Loucy (cell line): ENCODE measurements at regions not wholly inside any gene's neighbourhood (a gene's known extent, or its start where the extent isn't known, plus 50 kb on each side); places are given as distances from the start of the nearest gene placed in this dataset.

Experiments
- H2AFZ ChIP-seq: fragments of 200-600 bp; sonication (generic); 2 replicates; pipeline ENCODE4 v1.6.0; 2016; ENCODE audit warnings: antibody characterized with exemption, mild to moderate bottlenecking, low read length, moderate library complexity
- H3F3A ChIP-seq: fragments of 200-600 bp; 2 replicates; pipeline ENCODE4 v1.6.0; 2016; ENCODE audit warnings: antibody characterized with exemption, low read depth, mild to moderate bottlenecking
- H3K27me3 ChIP-seq: fragments of 200-600 bp; sonication (generic); 2 replicates; pipeline ENCODE4 v1.6.1; 2014; ENCODE audit warnings: low read length, mild to moderate bottlenecking; ENCODE audit not compliant: insufficient read depth, poor library complexity, severe bottlenecking
- H3K36me3 ChIP-seq: fragments of 200-600 bp; sonication (generic); 2 replicates; pipeline ENCODE4 v1.6.1; 2016; ENCODE audit warnings: low read length; ENCODE audit not compliant: insufficient read depth
- H3K4me1 ChIP-seq: fragments of 200-600 bp; sonication (generic); 2 replicates; pipeline ENCODE4 v1.5.1; 2014; ENCODE audit warnings: low read length, mild to moderate bottlenecking; ENCODE audit not compliant: insufficient read depth, poor library complexity, severe bottlenecking
- H3K4me2 ChIP-seq: fragments of 200-600 bp; sonication (generic); 2 replicates; pipeline ENCODE4 v1.6.0; 2014; ENCODE audit warnings: antibody characterized with exemption, low read length, low read depth, mild to moderate bottlenecking; ENCODE audit not compliant: poor library complexity, severe bottlenecking
- H3K4me3 ChIP-seq: fragments of 200-600 bp; sonication (generic); 2 replicates; pipeline ENCODE4 v1.5.1; 2014; ENCODE audit warnings: low read length, mild to moderate bottlenecking, mixed read lengths; ENCODE audit not compliant: poor library complexity, severe bottlenecking
- H3K79me2 ChIP-seq: fragments of 200-600 bp; sonication (generic); 2 replicates; pipeline ENCODE4 v1.6.1; 2014; ENCODE audit warnings: low read length; ENCODE audit not compliant: insufficient read depth
- H3K9ac ChIP-seq: fragments of 200-600 bp; sonication (generic); 2 replicates; pipeline ENCODE4 v1.6.0; 2014; ENCODE audit warnings: mild to moderate bottlenecking, low read depth, low read length, moderate library complexity; ENCODE audit not compliant: poor library complexity, severe bottlenecking
- H3K9me2 ChIP-seq: fragments of 200-600 bp; sonication (generic); replicated peaks from 2 replicates; pipeline ENCODE4 v1.6.1; 2016; ENCODE audit warnings: low read depth, low read length, mixed read lengths
- H3K9me3 ChIP-seq: fragments of 200-600 bp; sonication (generic); 2 replicates; pipeline ENCODE4 v1.6.1; 2014; ENCODE audit warnings: mild to moderate bottlenecking, antibody characterized with exemption, low read length, low read depth; ENCODE audit not compliant: insufficient read depth
- H4K20me1 ChIP-seq: fragments of 200-600 bp; sonication (generic); 2 replicates; pipeline ENCODE4 v1.6.0; 2014; ENCODE audit warnings: antibody characterized with exemption, low read length, mild to moderate bottlenecking; ENCODE audit not compliant: insufficient read depth, poor library complexity, severe bottlenecking
- CTCF ChIP-seq: fragments of 200-600 bp; sonication (generic); conservative IDR thresholded peaks from 2 replicates; pipeline ENCODE4 v1.5.1; 2014; ENCODE audit warnings: mild to moderate bottlenecking, antibody characterized with exemption, low read length
- EZH2phosphoT487 ChIP-seq: fragments of 200-600 bp; IDR thresholded peaks from 2 replicates; pipeline ENCODE4 v1.6.1; 2018; ENCODE audit warnings: antibody characterized with exemption, mild to moderate bottlenecking, moderate library complexity, borderline replicate concordance

- H3K27me3 ChIP-seq, result no peaks in the 10 kb centered on the region
- H4K20me1 ChIP-seq, result no peaks in the 10 kb centered on the region
- H3K4me3 ChIP-seq, result no peak overlapping the region
- TF ChIP-seq CTCF (no peak), EZH2phosphoT487 (no peak)
- no peaks in the 10 kb centered on the region for H3K9me2 ChIP-seq
- H2AFZ ChIP-seq, result no peak overlapping the region
- H3K4me2 ChIP-seq, result no peak overlapping the region
- H3K79me2 ChIP-seq, result no peaks in the 10 kb centered on the region
- no peaks in the 10 kb centered on the region for H3K36me3 ChIP-seq
- no peaks in the 10 kb centered on the region for H3K9me3 ChIP-seq
- H3K9ac ChIP-seq, result no peak overlapping the region
- no peaks in the 10 kb centered on the region for H3K4me1 ChIP-seq
- H3F3A ChIP-seq, result no peaks in the 10 kb centered on the region
Observed at GRCh38 chr9:129359162-129359811, 181.2 kb upstream of the IER5L start.

GRCh38 chr9:129358621-129359154 is 180.6 kb upstream of the IER5L start:
- H3K79me2 ChIP-seq, result no peaks in the 10 kb centered on the region
- H3K9me3 ChIP-seq, result no peaks in the 10 kb centered on the region
- H2AFZ ChIP-seq, result no peak overlapping the region
- no peaks in the 10 kb centered on the region for H3K36me3 ChIP-seq
- H3F3A ChIP-seq, result no peaks in the 10 kb centered on the region
- no peaks in the 10 kb centered on the region for H3K27me3 ChIP-seq
- H3K4me3 ChIP-seq, result no peak overlapping the region
- no peaks in the 10 kb centered on the region for H3K4me1 ChIP-seq
- H3K9me2 ChIP-seq, result no peaks in the 10 kb centered on the region
- H4K20me1 ChIP-seq, result no peaks in the 10 kb centered on the region
- no peak overlapping the region for H3K4me2 ChIP-seq
- no peak overlapping the region for H3K9ac ChIP-seq
- TF ChIP-seq EZH2phosphoT487 (no peak), CTCF (no peak)

GRCh38 chr9:129357773-129358245 is 179.7 kb upstream of the IER5L start:
- no peak overlapping the region for H3K9ac ChIP-seq

More at GRCh38 chr9:129357773-129358245, 179.7 kb upstream of the IER5L start:
- Histone ChIP-seq H3K4me2 (no peak overlapping the region), H4K20me1 (no peaks in the 10 kb centered on the region), H3K79me2 (no peaks in the 10 kb centered on the region), H3K4me1 (no peaks in the 10 kb centered on the region), H3K36me3 (no peaks in the 10 kb centered on the region), H3K27me3 (no peaks in the 10 kb centered on the region), H3K9me3 (no peaks in the 10 kb centered on the region), H3K9me2 (no peaks in the 10 kb centered on the region), H3F3A (no peaks in the 10 kb centered on the region), H3K4me3 (no peak overlapping the region), H2AFZ (no peak overlapping the region)
- no peak for TF ChIP-seq EZH2phosphoT487
- TF ChIP-seq CTCF, result no peak
